ENCODE measurements at regions not wholly inside any gene's neighbourhood (a gene's known extent, or its start where the extent isn't known, plus 50 kb on each side); places are given as distances from the start of the nearest gene placed in this dataset.
"Not testable (repeated sequence)": the region's sequence is repeated elsewhere in the genome, so short reads cannot be mapped to it uniquely, and the experiment has no call there.

DNA sequence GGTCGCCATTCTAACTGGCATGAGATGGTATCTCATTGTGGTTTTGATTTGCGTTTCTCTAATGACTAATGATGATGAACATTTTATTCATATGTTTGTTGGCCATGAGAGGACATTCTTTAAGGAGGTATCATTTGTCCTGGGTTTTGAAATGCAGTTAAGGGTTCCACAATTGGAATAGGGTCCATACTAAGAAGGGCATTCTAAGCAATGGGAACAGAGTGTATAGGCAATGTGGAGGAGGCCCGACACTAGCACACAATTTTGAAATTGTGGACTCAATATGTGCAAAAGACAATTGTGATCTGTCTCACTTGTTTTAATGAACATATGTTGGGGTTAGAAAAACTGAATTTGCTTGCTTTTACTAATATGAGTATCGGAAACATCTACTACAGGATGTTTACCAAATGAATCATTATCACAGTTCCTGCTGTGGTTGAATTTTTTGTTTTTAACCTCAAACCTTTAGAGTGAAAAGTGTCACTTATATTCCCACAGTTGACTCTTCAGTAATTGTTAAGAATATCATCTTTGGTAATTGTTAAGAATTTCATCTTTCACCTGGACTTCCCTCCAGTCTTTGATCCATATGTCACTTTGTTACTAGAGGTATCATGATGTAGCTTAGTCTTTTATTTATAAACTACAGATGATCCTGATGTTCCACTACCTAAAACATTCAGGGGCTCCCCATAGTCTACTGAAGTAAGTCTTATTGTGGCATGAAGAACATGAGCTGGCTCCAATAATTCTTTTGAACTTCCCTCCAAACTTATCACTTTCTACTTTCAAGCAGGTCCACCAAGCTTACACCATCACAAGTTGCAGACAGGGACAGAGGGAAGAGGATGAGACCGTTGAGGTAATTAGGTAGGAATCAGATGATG is 109.7 kb upstream of the KLF12 start:
- H3K27me3 Mint-ChIP-seq: no peaks in the 10 kb centered on the region
- H3K9me3 Mint-ChIP-seq: peaks cover 23% of the 10 kb centered on the region
- peak overlapping the region; percentile 30 for H3K4me3 Mint-ChIP-seq
- H3K36me3 Mint-ChIP-seq: peaks cover 27% of the 10 kb centered on the region
- peaks cover 65% of the 10 kb centered on the region for H3K4me1 Mint-ChIP-seq
- H3K27ac Mint-ChIP-seq: peak overlapping the region; percentile 85
- no peak for DNase-seq

DNA sequence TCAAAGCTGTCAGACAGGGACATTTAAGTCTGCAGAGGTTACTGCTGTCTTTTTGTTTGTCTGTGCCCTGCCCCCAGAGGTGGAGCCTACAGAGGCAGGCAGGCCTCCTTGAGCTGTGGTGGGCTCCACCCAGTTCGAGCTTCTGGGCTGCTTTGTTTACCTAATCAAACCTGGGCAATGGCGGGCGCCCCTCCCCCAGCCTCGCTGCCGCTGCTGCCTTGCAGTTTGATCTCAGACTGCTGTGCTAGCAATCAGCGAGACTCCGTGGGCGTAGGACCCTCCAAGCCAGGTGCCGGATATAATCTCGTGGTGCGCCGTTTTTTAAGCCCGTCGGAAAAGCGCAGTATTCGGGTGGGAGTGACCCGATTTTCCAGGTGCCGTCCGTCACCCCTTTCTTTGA is 107.1 kb upstream of the KLF12 start:
- DNase-seq, H3K27me3 Mint-ChIP-seq, H3K4me3 Mint-ChIP-seq, H3K27ac Mint-ChIP-seq: not testable (repeated sequence)
- peaks cover 29% of the 10 kb centered on the region for H3K36me3 Mint-ChIP-seq
- peaks cover 43% of the 10 kb centered on the region for H3K4me1 Mint-ChIP-seq
- peaks cover 23% of the 10 kb centered on the region for H3K9me3 Mint-ChIP-seq

DNA sequence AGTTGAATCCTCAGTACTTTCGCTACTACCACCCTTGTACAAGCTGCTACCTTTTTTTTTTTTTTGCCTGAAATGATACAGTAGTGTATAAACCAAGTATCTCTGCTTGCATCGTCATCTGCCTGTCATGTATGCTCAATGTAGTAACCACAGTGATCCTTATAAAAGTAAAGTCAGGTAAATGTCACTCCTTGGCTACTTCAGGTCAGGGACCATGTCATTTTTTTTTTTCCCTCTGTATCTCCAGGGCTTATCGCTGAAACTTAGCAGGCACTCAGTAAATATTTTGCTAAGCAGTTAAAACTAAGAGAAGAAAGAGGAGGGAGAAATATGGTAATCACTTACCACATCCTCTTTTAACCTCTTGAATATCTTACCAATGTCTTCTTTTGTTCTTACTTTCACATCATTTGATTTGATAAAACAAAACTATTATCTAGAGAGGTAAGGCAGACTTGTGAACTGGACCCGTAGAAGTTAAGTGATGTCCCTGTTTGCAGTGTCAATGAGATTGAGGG is 96.8 kb upstream of the KLF12 start:
- Mint-ChIP-seq H3K27me3 (no peaks in the 10 kb centered on the region), H3K4me3 (peak overlapping the region; percentile 59), H3K9me3 (peaks cover 9% of the 10 kb centered on the region), H3K4me1 (peaks cover 34% of the 10 kb centered on the region), H3K36me3 (peaks cover 13% of the 10 kb centered on the region), H3K27ac (peak overlapping the region; percentile 87)
- no peak for DNase-seq

DNA sequence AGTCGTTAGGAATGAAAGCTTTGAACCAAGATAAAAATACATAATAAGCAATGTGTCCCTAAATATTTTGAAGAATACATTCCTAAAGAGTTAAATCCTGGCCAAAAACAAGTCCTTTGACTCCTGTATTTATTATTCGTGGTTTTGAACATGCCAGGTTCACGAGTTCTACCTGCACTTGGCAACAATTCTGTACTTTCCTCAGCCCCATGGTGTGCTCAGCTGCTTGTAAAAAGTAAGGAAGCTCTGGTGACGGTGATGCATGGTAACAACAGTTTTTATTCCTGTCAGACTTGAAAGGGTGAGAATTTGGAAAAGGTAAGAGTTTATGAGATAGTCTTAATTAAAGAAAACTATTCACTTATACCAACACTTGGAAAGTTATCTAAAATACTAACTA is 95.0 kb upstream of the KLF12 start:
- Mint-ChIP-seq H3K36me3 (peaks cover 13% of the 10 kb centered on the region), H3K4me3 (no peak overlapping the region), H3K27ac (no peak overlapping the region), H3K9me3 (peaks cover 9% of the 10 kb centered on the region), H3K4me1 (peaks cover 28% of the 10 kb centered on the region), H3K27me3 (no peaks in the 10 kb centered on the region)
- no peak for DNase-seq

DNA sequence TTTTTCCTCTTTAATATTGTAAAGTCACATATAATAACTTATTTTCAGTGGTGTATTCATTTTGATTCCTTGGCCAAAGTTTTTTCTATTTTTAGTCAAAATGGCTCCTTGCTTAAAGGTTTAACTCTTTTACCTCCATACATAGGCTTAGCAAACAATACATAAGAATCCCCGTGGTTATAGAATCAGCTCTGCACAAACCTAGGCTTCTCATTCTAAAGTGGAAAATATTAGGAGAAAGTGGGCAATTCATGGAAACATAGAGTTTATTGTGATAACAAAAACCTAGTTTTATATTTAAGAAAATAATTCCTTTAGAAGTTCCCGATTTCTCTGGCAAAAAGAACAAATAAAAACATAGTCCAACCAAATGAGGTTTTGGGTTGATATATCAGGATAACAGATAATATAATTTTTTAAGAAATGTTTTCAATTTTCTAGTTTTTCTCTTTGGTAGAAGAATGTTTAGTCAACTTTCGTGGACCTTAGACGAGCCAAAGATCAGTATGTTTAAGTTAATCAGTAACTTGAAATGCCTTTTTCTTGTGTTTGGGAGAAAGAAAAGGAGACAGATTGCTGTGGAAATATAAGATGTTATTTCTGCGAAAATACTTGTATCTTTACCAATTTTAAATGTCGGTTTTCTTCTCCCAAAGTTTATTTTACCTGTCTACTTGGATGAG is 93.4 kb upstream of the KLF12 start:
- DNase-seq: no peak
- Mint-ChIP-seq H3K4me1 (peaks cover 21% of the 10 kb centered on the region), H3K27me3 (no peaks in the 10 kb centered on the region), H3K27ac (no peak overlapping the region), H3K9me3 (peaks cover 9% of the 10 kb centered on the region), H3K36me3 (peaks cover 13% of the 10 kb centered on the region), H3K4me3 (no peak overlapping the region)

DNA sequence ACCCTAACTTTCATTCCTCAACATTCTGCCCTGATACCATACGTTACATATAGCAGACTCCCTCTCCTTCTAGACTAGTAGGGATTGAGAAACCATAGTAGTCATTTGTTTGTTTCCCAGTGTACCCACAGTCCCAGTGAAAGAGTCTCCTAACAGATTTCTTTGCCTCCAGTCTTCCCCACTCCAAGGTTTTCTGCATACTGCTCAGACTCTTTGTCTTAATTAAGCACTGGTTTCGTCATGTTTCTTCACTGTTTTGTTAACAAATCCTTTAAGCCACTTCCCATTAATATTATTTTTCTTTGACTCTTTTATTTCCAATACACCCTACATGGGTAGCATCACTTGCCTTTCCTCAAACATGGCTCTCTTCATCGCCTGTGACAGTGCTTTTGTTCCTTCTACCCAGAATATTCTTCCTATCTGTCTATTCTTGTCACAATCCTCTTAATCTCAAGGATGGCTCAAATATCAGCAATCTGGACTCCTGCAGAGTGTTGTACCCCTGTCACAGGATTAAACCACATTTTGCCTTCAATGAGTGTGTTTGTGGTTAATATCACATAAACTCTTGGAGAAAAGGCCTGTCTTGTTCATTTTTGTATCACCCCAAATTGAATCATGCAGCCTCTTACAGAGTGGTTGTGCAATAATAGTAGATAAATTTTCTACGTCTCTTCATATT is 92.7 kb upstream of the KLF12 start:
- peaks cover 13% of the 10 kb centered on the region for H3K36me3 Mint-ChIP-seq
- H3K27me3 Mint-ChIP-seq: no peaks in the 10 kb centered on the region
- no peak overlapping the region for H3K4me3 Mint-ChIP-seq
- peaks cover 9% of the 10 kb centered on the region for H3K9me3 Mint-ChIP-seq
- DNase-seq: no peak
- H3K27ac Mint-ChIP-seq: no peak overlapping the region
- peaks cover 15% of the 10 kb centered on the region for H3K4me1 Mint-ChIP-seq

DNA sequence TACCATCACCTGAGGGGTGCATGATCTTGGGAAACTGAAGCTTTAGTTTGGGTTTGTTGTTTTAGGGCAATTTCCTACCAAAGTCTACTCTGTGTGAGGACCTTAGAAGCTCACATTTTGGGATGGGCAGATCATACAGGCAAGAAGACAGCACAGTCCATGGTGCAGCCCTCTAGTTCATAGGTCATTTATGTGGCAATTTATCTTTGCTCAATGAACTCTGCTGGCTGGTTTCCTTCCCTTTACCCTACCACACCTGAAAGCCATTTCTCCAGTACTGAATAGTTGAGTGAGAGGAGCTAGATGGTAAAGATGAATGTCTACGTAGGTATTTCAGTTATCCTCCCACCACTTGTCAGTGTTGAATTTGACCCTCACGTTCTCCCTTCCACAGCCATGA is 87.5 kb upstream of the KLF12 start:
- no peaks in the 10 kb centered on the region for H3K36me3 Mint-ChIP-seq
- DNase-seq: no peak
- no peaks in the 10 kb centered on the region for H3K9me3 Mint-ChIP-seq
- no peaks in the 10 kb centered on the region for H3K27me3 Mint-ChIP-seq
- no peak overlapping the region for H3K27ac Mint-ChIP-seq
- no peak overlapping the region for H3K4me3 Mint-ChIP-seq
- no peaks in the 10 kb centered on the region for H3K4me1 Mint-ChIP-seq

DNA sequence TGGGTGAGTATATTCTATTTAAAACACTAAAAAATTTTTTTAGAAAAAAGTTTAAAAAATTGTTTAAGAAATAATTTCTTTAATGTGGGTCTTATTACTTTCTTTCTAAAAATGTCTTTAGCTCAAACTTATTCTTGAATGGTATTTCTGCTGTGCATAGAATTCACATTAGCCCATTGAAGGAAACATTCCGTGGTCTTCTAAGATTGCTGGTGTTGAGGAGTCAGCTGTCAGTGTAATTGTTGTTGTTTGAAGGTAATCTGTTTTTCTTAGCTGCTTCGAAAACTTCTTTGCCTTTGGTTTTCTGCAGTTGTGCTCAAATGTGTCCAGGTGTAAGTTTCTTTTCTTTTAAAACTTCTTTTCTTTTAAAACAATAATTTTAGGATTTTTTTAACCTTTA is 85.4 kb upstream of the KLF12 start:
- DNase-seq: no peak
- Mint-ChIP-seq H3K4me3 (no peak overlapping the region), H3K4me1 (no peaks in the 10 kb centered on the region), H3K27me3 (no peaks in the 10 kb centered on the region), H3K9me3 (no peaks in the 10 kb centered on the region), H3K36me3 (no peaks in the 10 kb centered on the region), H3K27ac (no peak overlapping the region)

DNA sequence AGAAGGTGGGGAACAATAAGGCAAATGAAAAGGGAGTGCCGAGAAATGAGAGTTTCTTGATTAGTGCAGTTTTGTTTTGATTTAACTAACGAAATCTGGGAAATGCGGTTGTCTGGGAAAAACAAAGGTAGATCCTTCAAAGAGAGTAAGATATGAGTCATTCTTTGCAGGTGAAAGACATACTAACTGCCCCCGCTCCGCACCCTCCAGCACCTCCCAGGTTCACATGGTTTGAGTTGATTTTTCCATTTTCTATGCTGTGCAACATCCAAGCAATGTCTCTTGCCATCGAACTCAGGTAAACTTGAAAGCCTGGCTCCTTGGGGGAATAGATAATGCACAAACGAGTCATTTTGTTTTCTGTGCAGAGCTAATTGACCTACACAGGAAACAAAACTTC is 84.1 kb upstream of the KLF12 start:
- no peak for DNase-seq
- Mint-ChIP-seq H3K9me3 (no peaks in the 10 kb centered on the region), H3K4me1 (no peaks in the 10 kb centered on the region), H3K36me3 (no peaks in the 10 kb centered on the region), H3K27me3 (no peaks in the 10 kb centered on the region), H3K27ac (no peak overlapping the region), H3K4me3 (no peak overlapping the region)

DNA sequence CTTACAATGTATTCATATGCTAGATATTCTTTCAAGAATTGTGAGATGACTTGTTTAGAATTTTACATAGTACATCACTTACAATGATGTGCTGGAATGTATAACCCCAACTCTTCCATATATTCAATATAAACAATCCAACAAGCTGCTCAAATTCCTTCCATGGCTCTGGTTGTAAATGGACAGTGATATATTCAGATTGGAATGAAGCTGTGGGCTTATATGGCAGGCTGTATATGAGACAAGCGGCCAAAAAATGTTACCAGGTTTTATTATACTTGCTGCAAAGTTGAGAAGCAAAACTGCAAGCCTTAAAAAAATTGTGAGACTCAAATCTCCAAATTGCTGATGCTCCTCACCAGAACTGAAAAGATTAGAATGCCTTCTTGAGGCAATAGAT is 83.6 kb upstream of the KLF12 start:
- Mint-ChIP-seq H3K27ac (no peak overlapping the region), H3K27me3 (no peaks in the 10 kb centered on the region), H3K36me3 (no peaks in the 10 kb centered on the region), H3K4me1 (no peaks in the 10 kb centered on the region), H3K9me3 (no peaks in the 10 kb centered on the region), H3K4me3 (no peak overlapping the region)
- DNase-seq: no peak

DNA sequence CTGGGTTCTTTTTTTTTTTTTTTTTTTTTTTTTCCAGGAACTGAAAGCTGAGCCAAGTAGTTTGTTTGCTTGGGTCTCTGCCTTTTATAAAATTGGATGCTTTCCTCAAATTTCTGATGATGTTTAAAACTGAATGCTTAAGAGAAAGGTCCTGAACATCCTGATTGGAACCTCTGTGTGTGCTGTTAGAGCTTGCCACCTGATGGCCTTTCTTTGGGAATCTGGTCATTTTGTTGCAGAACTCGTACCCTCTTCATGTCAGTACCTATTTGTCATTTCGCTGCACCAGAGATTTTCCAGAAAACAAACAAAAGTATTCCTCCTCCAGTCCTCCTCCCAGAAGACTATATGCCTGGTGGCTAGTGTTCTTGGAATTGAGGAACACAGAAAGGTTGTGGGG is 81.2 kb upstream of the KLF12 start:
- Mint-ChIP-seq H3K27me3 (no peaks in the 10 kb centered on the region), H3K36me3 (no peaks in the 10 kb centered on the region), H3K27ac (no peak overlapping the region), H3K9me3 (no peaks in the 10 kb centered on the region), H3K4me3 (no peak overlapping the region), H3K4me1 (no peaks in the 10 kb centered on the region)
- no peak for DNase-seq

DNA sequence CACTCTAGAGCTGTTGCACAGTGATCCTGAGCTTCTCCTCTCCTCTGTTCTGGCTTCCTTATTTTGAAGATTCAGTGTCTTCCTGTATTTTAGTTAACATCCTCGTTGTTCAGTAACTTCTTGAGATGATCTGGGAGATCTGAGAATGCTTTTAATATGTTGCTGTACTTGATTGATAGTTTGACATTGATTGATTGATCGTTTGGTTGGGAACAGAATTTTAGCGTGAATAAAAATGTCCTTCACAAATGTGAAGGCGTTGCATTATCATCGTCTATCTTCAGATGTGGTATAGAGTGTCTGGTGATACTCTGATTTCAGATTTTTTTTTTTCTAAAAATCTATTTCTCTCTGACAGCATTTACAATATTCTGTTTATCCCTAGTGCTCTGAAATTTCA is 80.1 kb upstream of the KLF12 start:
- Mint-ChIP-seq H3K27me3 (no peaks in the 10 kb centered on the region), H3K9me3 (no peaks in the 10 kb centered on the region), H3K27ac (no peak overlapping the region), H3K36me3 (no peaks in the 10 kb centered on the region), H3K4me3 (no peak overlapping the region), H3K4me1 (no peaks in the 10 kb centered on the region)
- no peak for DNase-seq

DNA sequence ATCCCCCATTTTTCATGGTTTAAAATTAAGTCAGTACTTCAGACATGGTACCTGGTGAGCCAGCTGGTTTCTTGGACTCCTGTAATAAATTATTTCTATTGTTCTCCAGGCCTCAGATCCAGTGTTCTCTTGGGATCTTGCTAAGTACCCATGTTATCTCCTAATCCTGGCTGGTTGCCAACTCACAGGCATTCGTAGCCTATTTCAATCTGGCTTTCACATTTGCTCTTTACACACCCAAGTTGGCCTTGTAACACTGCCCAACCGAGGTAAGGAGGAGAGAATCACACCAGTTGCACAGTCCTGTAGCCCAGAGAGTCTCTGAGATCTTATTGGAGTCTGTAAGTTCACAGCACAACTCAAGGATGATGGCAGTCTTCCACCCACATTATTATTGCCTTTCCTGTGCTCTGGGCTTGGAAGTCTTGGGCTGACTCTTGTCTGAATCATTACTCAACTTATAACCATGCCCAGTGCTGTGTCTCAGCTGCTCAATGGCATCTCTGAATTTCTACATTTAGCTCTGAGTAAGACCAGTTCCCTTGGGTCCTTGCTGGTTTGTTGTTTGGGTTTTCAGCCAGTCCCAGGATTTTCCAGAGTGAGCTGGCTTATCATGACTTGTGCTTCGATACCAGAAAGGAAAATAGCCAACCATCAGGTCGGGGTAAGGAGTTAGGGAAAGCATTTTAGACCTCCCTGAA is 76.6 kb upstream of the KLF12 start:
- no peaks in the 10 kb centered on the region for H3K9me3 Mint-ChIP-seq
- H3K27me3 Mint-ChIP-seq: no peaks in the 10 kb centered on the region
- DNase-seq: no peak
- H3K36me3 Mint-ChIP-seq: no peaks in the 10 kb centered on the region
- H3K27ac Mint-ChIP-seq: no peak overlapping the region
- no peaks in the 10 kb centered on the region for H3K4me1 Mint-ChIP-seq
- no peak overlapping the region for H3K4me3 Mint-ChIP-seq

DNA sequence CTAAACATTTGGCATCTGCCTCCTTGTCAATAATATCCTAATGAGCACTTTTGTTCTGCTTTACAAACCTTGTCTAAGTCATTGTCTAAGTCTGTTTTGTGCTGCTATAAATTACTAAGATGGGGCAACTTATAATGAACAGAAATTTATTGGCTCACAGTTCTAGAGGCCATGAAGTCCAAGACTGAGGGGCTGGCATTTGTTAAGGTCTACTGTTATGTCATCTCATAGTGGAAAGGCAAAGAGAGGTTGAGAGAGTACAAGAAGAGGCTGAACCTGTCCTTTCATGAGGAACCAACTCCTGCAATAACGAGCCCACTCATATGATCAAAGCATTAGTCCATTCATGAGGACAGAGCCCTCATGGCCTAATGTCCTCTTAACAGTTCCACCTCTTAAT is 72.7 kb upstream of the KLF12 start:
- Mint-ChIP-seq H3K4me3 (no peak overlapping the region), H3K36me3 (no peaks in the 10 kb centered on the region), H3K4me1 (peaks cover 2% of the 10 kb centered on the region)

DNA sequence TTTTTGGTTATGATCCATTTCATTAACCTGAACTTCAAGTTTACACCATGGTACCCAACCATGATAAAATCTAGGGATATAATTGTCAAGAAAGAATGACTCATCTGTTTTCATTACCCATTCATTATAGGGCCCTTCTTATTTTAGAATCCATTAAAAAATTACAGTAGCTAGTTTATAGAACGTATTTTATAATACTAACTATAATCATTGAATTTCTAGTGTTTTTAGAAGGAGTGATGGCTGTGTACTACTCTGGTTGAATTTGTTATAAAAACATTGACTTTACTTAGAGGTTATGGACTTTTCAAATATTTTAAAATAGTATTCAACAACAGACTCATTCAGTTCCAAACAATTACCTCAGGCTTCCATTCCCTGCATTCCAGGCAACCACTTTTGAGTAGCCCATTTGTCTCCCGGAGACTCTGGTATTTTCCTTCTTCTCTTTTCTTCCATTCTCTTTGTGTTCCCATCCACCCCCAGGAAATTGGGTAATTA is 71.9 kb upstream of the KLF12 start:
- DNase-seq: no peak
- Mint-ChIP-seq H3K36me3 (no peaks in the 10 kb centered on the region), H3K4me1 (peaks cover 2% of the 10 kb centered on the region), H3K27ac (no peak overlapping the region), H3K9me3 (no peaks in the 10 kb centered on the region), H3K4me3 (no peak overlapping the region), H3K27me3 (no peaks in the 10 kb centered on the region)

More for the DNA sequence above, 72.7 kb upstream of the KLF12 start:
- no peaks in the 10 kb centered on the region for H3K9me3 Mint-ChIP-seq
- no peaks in the 10 kb centered on the region for H3K27me3 Mint-ChIP-seq
- no peak for DNase-seq
- no peak overlapping the region for H3K27ac Mint-ChIP-seq

Data from activated naive CD8-positive, alpha-beta T cell treated with anti-CD3 and anti-CD28 coated beads for 36 hours (primary cell).